ELF-1 (cell line): ENCODE measurements at regions not wholly inside any gene's neighbourhood (a gene's known extent, or its start where the extent isn't known, plus 50 kb on each side); places are given as distances from the start of the nearest gene placed in this dataset.
"Not testable (repeated sequence)": the region's sequence is repeated elsewhere in the genome, so short reads cannot be mapped to it uniquely, and the experiment has no call there.

Experiments
- DNase-seq: peaks from one replicate; pipeline ENCODE4 v3.0.0-alpha.2; 2016; ENCODE audit warnings: low read depth, low spot score

DNA sequence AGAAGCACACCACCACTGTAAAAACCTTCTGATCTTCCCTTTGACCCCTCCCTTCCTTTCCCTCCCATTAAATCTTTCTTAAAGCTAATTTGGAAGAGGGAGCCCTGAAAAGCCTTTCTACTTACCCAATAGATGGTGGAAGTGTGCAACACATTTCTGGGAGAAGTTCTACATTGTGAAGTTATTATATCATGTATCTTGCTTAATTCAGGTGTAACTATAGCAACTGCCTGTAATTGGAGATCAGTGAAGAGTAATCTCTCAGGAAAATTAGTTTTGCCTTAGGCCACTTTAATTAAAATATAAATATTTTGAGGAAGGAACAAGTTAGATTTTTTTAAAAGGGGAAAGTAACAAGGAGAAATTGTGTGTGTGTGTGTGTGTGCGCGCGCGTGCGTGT is 266.0 kb downstream of the SH3BP4 start:
- no peak for DNase-seq

GRCh38 chr2:235218486-235218907 is 266.7 kb downstream of the SH3BP4 start:
- no peak for DNase-seq

DNA sequence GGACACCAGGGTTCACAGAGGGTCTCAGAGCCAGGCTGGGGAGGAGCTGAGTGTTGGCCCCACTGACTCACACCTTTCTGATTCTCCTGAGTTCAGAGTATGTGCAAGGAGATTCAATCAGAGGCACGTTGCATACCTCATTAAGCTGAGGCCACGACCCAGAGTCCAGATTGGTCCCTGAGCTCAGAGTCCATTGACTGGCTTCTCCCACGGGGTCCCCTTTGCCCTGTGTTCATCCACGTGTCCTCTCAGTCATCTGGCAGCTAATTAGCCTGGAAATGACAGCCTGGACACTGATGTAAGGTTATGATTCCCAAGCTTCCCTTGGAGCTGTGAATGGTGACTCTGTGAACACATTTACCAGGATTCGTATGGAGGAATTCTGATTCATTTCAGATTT is 267.2 kb downstream of the SH3BP4 start:
- no peak for DNase-seq

DNA sequence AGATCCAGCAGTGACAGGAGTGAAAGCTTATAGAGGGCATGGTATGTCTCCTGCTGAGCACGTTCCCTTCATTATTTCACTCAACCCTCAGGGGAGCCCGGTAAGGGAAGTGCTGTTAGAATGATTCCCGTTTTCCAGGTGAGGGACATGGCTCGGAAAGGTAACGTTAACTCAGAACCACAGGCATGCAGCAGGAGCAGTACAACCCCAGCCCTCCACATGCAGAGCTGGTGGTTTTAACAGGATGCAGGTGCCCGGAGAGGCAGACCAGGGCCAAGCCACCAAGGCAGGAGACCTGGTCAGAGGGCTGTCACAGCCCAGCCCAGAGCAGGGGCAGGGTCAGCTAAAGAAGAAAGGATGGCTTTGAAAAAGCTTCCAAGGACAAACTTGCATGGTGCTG is 268.5 kb downstream of the SH3BP4 start:
- DNase-seq: no peak

DNA sequence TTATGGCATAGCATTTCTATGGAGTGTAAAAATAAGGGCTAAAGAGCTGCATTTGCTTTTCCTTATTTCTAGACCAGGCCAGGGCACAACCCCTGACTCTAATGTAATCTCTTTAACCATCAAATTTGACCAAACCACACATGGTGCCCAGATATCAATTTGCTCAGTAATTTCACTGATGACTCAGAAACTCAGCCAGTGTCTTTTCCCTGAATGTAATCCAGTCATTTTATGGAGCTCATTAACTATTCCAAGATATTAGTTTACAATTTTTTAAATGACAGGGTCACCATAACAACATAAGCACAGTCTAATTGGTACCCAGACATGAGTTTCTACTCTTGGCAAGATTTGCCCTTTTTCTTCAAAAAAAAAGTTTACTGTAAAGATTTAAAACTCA is 270.8 kb upstream of the AGAP1 start:
- DNase-seq: no peak

GRCh38 chr2:235224410-235224809 is 269.4 kb upstream of the AGAP1 start:
- no peak for DNase-seq

- no peak for DNase-seq
These were observed 268.6 kb upstream of the AGAP1 start for GRCh38 chr2:235225261-235225660.

- no peak for DNase-seq
These were observed 266.3 kb upstream of the AGAP1 start for GRCh38 chr2:235227590-235227989.

DNA sequence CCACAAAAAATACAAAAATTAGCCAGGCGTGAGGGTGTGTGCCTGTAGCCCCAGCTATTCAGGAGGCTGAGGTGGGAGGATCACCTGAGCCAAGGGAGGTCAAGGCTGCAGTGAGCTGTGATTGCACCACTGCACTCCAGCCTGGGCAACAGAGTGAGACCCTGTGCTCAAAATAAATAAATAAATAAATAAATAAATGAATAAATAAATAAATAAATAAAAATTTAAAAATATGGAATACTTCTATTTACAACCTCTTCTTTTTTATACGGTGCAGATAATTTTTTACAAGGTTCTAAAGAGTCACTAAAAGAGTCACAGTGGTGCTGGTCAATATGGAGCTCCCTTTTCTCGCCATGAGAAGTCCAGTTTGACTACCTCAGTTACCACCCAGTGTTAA is 265.4 kb upstream of the AGAP1 start:
- not testable (repeated sequence) for DNase-seq

GRCh38 chr2:235229236-235229635 is 264.6 kb upstream of the AGAP1 start:
- no peak for DNase-seq

GRCh38 chr2:235230821-235231601 is 262.8 kb upstream of the AGAP1 start:
- no peak for DNase-seq

DNA sequence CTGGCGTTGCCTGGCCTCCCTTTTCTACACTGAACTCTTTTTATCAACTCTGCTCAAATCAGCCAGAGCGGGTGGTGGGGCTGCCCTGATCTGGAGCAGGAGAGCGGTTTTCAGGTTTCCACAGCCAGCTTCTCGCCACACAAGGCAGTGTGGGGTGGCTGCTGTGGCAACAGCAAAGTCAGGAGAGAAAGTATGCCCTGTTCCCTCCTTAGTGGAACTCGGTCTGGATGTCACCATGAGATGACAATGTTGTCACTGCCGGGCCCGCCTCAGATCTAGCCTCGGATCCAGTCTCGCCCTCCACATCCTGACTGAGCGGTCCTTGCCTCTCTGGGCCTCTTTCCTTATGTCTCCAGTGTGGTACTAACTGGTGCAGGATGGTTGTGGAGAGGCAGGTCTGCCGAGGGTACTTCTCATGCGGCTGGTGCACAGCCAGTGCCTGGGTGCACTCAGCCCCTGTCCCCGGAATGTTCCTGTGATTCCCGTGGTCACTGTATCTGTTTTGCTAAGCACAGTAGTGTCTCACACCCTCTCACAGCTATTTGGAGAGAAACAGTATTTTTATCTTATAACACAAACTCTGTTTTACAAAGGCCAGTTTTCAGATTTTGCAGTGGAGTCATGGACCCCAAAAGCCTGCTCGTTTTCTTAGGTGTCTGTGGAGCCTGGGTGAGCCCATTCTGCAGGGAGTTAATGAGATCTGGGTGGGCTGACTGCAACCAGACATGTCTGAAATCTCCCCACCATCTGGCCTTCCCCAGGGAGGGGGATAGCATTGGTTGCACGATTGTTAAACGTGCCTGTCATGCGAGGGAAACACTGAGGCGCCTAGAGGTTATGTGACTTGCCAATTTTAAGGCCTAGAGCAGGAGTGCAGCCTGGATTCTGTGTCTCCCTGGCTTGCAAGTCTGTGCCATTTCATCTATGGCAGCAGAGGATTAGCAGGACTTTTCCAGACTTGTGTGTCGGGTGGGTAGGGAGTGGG is 261.1 kb upstream of the AGAP1 start:
- no peak for DNase-seq

DNA sequence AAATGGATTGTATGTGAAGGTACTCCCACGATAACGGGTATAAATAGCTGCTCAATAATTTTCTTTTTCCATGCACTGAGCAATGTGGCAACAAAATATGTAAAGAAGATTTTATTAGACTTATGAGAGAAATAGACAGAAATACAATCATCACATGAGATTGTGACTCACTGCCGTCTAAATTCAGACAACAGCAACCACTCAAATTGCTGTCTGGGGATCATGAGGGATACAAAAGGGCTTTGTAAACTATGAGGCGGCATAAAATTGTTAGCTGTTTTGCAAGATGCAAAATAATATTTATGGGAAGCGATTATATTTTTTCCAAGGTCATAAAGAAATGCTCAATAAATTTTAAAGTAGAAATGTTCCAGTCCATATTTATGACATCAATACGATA is 259.1 kb upstream of the AGAP1 start:
- DNase-seq: no peak

- DNase-seq: no peak
These were observed 257.7 kb upstream of the AGAP1 start for GRCh38 chr2:235235977-235236767.

DNA sequence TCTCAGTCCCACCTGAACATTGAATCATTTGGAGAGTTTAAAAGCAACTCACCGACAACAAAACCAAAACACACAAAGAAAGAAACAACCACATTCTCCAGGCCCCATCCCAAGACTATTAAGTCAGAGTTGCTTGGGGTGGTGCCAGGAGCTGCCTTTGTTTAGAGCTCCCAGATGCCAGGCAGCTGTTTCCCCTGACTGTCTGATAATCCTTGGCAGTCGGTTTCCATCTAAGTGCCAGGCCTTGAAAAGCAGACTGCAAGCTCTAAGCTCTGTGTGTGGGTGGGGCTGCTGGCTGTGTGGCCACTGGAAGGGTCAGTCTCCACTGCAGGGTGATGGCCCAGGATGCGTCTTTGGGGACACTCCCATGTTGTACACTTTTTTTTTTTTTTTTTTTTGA is 255.3 kb upstream of the AGAP1 start:
- no peak for DNase-seq

DNA sequence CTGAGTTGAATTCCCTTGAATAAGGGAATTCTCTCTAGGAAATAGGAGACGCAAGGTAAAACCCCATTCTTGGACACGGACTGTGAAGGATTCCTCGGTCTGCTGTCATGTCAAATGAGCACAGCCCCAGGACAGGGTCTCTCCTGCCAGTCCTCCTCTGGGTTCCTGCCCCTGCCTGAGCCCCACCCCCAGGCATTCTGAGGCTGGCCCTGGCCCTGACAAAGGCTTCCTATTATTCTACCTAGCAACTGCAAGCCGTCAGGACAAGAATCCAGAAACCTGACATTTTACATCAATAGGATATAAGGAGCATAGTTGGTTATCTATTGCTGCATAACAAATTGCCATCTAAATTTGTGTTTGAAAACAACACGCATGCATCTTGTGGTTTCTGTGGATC is 253.3 kb upstream of the AGAP1 start:
- DNase-seq: peak; percentile 56

DNA sequence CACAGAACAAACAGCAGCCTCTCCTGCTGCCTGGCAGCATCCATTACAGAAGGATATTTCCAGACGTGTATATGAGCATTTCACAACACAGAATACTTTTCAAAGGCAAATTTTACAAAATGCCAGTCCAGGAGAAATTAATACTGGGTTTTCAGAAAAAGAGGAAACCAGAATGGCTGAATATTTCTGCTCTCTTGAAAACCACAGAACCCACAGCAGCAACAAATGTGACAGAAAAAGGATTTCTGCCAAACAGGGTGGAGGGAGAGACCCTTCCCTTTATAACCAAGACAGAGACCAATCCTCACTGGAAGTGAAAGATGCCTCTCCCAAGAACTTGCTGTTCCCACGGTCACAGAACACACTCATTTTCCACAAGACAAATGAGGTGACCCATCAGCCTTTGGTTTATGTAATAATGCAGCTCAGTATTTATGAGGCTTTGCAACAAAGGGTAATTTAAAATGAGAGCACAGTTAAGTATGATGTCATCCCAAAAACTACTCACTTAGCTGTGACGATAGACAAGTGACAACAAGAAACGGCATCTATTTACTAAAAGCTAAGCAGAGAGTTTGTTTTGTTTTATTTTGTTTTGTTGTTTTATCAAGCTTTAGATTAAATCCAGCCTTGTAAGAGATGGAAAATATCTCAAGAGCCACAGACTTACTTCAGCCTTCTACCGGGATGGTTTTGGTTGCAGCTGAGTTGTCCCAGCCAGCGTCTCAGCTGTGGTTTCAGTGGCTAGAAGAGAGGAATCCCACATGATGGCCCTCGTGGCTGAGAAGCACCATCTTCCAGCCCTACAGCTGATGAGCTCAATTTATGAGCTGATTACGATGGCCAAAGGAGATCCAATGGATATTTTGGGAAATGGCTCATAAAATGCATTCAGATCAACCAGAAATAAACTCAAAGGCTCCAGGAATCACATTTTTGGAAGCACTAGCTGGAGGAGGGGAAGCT is 249.3 kb upstream of the AGAP1 start:
- DNase-seq: no peak

- no peak for DNase-seq
These were observed 246.8 kb upstream of the AGAP1 start for GRCh38 chr2:235247001-235247400.

GRCh38 chr2:235255693-235256092 is 238.2 kb upstream of the AGAP1 start:
- DNase-seq: no peak

DNA sequence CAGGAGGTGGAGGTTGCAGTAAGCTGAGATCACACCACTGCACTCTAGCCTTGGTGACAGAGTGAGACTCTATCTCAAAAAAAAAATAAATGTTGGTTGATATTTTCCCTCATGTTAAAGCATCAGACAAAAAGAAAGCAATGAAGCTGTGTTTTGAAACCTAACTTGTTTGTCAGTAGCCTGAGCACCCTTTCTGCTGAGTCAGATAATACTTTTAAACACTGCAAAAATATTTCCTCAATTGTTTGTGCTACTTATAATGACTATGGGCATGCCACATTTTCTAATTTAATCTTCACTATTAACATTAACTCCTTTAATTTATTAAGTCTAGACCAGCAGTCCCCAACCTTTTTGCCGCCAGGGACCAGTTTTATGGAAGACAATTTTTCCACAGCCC is 236.3 kb upstream of the AGAP1 start:
- DNase-seq: no peak

DNA sequence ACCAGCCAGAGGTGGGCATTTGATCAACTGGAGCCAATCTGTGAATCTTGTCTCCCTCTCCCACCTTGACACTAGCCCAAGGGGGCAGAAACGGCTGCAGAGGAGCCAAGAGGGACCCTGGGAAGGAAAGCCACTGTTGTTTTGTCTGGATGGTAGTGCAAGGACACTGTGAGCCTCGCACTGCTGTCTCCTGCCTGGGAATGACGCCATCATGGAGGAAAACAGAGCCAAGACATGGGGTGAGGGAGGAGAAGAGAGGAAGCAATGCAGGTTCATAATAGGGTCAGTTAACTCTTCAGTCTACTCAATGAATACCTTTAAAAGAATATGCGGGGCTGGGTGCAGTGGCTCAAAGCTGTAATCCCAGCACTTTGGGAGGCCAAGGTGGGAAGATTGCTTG is 231.1 kb upstream of the AGAP1 start:
- DNase-seq: no peak
